ENCODE measurements at regions not wholly inside any gene's neighbourhood (a gene's known extent, or its start where the extent isn't known, plus 50 kb on each side); places are given as distances from the start of the nearest gene placed in this dataset.

GRCh38 chr5:123681061-123681460 lies 169.1 kb downstream of the CSNK1G3 start:
- ATAC-seq (no peak), DNase-seq (ENCODE audit: low read depth, low spot score) (no peak)
- H3K9me2 ChIP-seq (ENCODE audit: insufficient read depth), result no peaks in the 10 kb centered on the region
- no peak overlapping the region for H3K4me3 ChIP-seq (replicated peaks in 1 of 2; ENCODE audit: low read depth in 1 of 2, low read length in 2 of 2)
- peaks cover 3 to 4% of the 10 kb centered on the region in 2 experiments; a peak in 1 of 4 replicates for H3K9me3 ChIP-seq (ENCODE audit: control insufficient read depth in 1 of 2, insufficient read depth in 1 of 2, low read depth in 1 of 2, low read length in 2 of 2)
- H4K20me1 ChIP-seq (ENCODE audit: insufficient read depth), result no peaks in the 10 kb centered on the region
- intact Hi-C loops (cut with micrococcal nuclease), result no loop called here
- no peak for TF ChIP-seq REST (IDR thresholded peaks at IDR 0.05; ENCODE audit: low read depth)
- TF ChIP-seq ZBTB33 (IDR thresholded peaks at IDR 0.05; ENCODE audit: extremely low read depth, insufficient replicate concordance, low read length), result no peak
- TF ChIP-seq EGR1 (IDR thresholded peaks at IDR 0.05; ENCODE audit: low read depth), result no peak
- TF ChIP-seq SRF (IDR thresholded peaks at IDR 0.05; ENCODE audit: low read depth), result no peak
- no peak for TF ChIP-seq CEBPB (IDR thresholded peaks at IDR 0.05; ENCODE audit: low read depth)
- no peak for TF ChIP-seq YY1 (IDR thresholded peaks at IDR 0.05; ENCODE audit: extremely low read depth, insufficient replicate concordance, low read depth, low read length)
- TF ChIP-seq CBX3 (IDR thresholded peaks at IDR 0.05; ENCODE audit: low read depth), result no peak
- TF ChIP-seq TCF7L2 (IDR thresholded peaks at IDR 0.05; ENCODE audit: borderline replicate concordance, extremely low read depth, insufficient read depth, insufficient read length), result no peak
- TF ChIP-seq SP1 (IDR thresholded peaks at IDR 0.05; ENCODE audit: low read depth), result no peak
- no peak for TF ChIP-seq SIN3A (IDR thresholded peaks at IDR 0.05; ENCODE audit: low read depth)
- TF ChIP-seq FOSL1 (IDR thresholded peaks at IDR 0.05; ENCODE audit: low read depth), result no peak
- TF ChIP-seq POLR2AphosphoS5 (IDR thresholded peaks at IDR 0.05; ENCODE audit: low read depth, low read length), result no peak
- no peak overlapping the region for H2AFZ ChIP-seq (ENCODE audit: low read depth, low read length, poor library complexity, severe bottlenecking)
- no TSS peak for BruUV-seq (replicated peaks)
- RAD21 ChIA-PET (ENCODE audit: low non-redundant PET in 1 of 2, low total read pairs in 2 of 2, uncharacterized antibody in 2 of 2, unreplicated experiment in 2 of 2), result no interaction called here
- no peaks in the 10 kb centered on the region for H3K4me1 ChIP-seq (ENCODE audit: control insufficient read depth in 1 of 2, insufficient read depth in 2 of 2, low read length in 2 of 2)
- H3K27ac ChIP-seq (ENCODE audit: low read depth, low read length), result no peak overlapping the region
- no peaks in the 10 kb centered on the region for H3K79me2 ChIP-seq (ENCODE audit: insufficient read depth, low read length)
- H3K9ac ChIP-seq (ENCODE audit: low read length), result no peak overlapping the region
- POLR2A ChIA-PET, result no interaction called here
- no peaks in the 10 kb centered on the region for H3K36me3 ChIP-seq (ENCODE audit: control insufficient read depth in 1 of 2, insufficient read depth in 2 of 2, low read length in 2 of 2)
- H3K4me2 ChIP-seq (ENCODE audit: low read length), result no peak overlapping the region
- CTCF ChIA-PET, result no interaction called here
- H3K27me3 ChIP-seq (ENCODE audit: insufficient read depth, low read length), result no peaks in the 10 kb centered on the region

Measured in HCT116 (cell line).